Lower lobe of right lung (tissue), 2 donors: ENCODE measurements at regions not wholly inside any gene's neighbourhood (a gene's known extent, or its start where the extent isn't known, plus 50 kb on each side); places are given as distances from the start of the nearest gene placed in this dataset.

Experiments used
- ATAC-seq, 2 donors: fragments of 200-7000 bp; cut with Tn5 transposase; one replicate each; pipeline ENCODE4 v1.9.1; 2020 to 2022; ENCODE audit warnings: mild to moderate bottlenecking in 2 of 2, moderate library complexity in 2 of 2
- DNase-seq: peaks from one replicate; pipeline ENCODE4 v3.0.0-alpha.2; 2020
- H3K27ac ChIP-seq: fragments of 200-600 bp; one replicate; pipeline ENCODE4 v1.8.0; 2022
- H3K27me3 ChIP-seq: fragments of 200-600 bp; one replicate; pipeline ENCODE4 v1.8.0; 2022; ENCODE audit warnings: low read depth
- H3K36me3 ChIP-seq: fragments of 200-600 bp; one replicate; pipeline ENCODE4 v1.8.0; 2022; ENCODE audit warnings: mild to moderate bottlenecking
- H3K4me1 ChIP-seq: fragments of 200-600 bp; one replicate; pipeline ENCODE4 v1.8.0; 2022
- H3K4me3 ChIP-seq: fragments of 200-600 bp; one replicate; pipeline ENCODE4 v1.8.0; 2022; ENCODE audit warnings: mild to moderate bottlenecking
- H3K9me3 ChIP-seq: fragments of 200-600 bp; one replicate; pipeline ENCODE4 v1.8.0; 2022
- CTCF ChIP-seq: fragments of 200-600 bp; IDR thresholded peaks from one replicate; pipeline ENCODE4 v1.8.0; 2022; ENCODE audit warnings: antibody characterized with exemption, mild to moderate bottlenecking
- intact Hi-C: fragments of 100-400 bp; cut with DNase I; formaldehyde crosslinking; loops from one replicate; pipeline ENCODE4 v1.11.0; 2022
- donor health status: DM: no; HTN: yes; CAD: no; lungs with severe emphysema.

DNA sequence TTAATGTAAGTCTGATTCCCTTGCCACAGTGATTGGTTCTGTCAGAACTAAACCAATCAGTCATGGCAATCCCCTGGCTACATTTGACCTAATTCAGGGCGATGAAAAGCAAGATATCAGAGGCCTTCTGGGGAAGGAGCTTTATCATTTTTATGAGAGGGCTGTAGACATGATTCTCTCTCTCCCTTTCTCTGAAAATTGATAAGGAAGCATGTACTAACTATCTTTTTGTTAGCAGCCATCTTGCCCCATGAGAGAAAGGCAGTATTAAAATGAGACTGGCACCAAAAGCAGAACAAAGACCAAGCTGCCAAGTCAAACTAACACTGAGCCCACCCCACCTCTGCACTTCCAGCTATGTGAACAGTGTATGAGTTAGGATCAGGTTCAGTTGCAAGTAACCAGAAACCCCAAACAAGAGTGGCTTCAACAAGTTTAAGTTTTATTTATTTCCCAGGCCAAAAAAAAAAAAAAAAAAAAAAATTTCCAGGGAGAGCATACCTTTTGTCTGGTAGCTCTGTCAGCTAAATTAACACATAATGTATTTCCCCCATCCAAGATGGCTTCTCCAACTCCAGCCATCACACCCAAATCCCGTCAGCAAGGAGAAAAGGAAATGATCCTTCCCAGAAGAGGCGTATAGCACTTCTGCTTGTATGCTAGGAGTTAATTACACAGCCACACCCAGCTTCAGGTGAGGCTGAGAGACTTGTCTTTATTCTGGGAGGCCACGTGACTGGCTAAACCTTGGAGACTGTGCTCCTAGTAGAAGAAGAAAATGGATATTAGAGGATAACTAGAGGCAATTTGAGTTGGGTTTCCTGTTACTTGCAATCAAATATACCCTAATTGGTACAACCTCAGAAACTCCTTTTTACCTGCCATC is 105.8 kb upstream of the RALGPS2 start:
- TF ChIP-seq CTCF: no peak
- Histone ChIP-seq H3K36me3 (no peaks in the 10 kb centered on the region), H3K9me3 (no peaks in the 10 kb centered on the region), H3K4me3 (no peak overlapping the region), H3K4me1 (no peaks in the 10 kb centered on the region), H3K27me3 (no peaks in the 10 kb centered on the region), H3K27ac (no peak overlapping the region)
- no peak for DNase-seq
- ATAC-seq: no peak
- intact Hi-C loops: no loop called here

- DNase-seq: no peak
- Histone ChIP-seq H3K27ac (no peak overlapping the region), H3K36me3 (no peaks in the 10 kb centered on the region), H3K4me1 (no peaks in the 10 kb centered on the region), H3K27me3 (no peaks in the 10 kb centered on the region), H3K4me3 (no peak overlapping the region), H3K9me3 (no peaks in the 10 kb centered on the region)
- intact Hi-C loops: no loop called here
- no peak for ATAC-seq
- no peak for TF ChIP-seq CTCF
Observed at GRCh38 chr1:178620584-178621475, 104.2 kb upstream of the RALGPS2 start.

DNA sequence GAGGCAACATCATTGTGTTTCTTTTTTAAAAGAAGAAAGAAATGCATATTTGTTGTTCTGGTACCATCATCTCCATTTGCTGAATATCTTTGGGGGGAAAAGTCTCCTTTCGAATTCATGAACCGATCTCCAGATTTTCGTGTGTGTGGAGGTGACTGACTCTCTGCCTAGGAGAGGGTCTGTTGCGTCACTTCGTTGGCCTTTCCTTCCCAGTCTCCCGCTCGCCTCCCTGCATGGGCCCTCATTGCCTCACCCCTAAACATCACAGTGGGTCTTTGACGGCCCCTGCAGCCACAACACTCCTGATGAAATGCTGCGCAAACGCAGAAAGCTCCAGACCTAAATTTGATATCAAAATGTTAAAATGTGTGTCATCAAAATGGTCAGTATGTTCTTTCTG is 103.2 kb upstream of the RALGPS2 start:
- H3K4me1 ChIP-seq: no peaks in the 10 kb centered on the region
- no peak for TF ChIP-seq CTCF
- intact Hi-C loops: no loop called here
- no peak for ATAC-seq
- H3K36me3 ChIP-seq: no peaks in the 10 kb centered on the region
- H3K27ac ChIP-seq: no peak overlapping the region
- H3K4me3 ChIP-seq: no peak overlapping the region
- no peak for DNase-seq
- H3K9me3 ChIP-seq: no peaks in the 10 kb centered on the region
- no peaks in the 10 kb centered on the region for H3K27me3 ChIP-seq

DNA sequence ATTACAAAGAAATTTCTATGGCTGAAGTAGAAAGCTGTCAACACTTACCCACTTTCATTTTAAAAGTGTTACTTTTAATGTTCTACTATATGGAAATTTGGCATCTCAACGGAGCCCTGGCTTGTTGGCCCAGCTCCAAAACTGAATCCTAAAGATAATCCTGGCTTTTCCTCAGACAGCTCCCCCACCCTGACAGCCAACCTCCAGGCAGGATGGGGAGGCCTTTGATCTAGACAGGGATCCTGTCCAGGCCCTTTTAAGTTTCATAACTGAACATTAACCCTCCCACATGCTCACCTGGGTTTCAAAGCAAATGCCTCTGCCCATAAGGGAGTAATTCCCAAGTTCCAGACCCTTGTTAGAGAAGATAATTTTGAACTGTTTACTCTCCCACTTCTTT is 99.3 kb upstream of the RALGPS2 start:
- DNase-seq (no peak), ATAC-seq (no peak)
- Histone ChIP-seq H3K27me3 (no peaks in the 10 kb centered on the region), H3K36me3 (no peaks in the 10 kb centered on the region), H3K27ac (no peak overlapping the region), H3K9me3 (no peaks in the 10 kb centered on the region), H3K4me1 (no peaks in the 10 kb centered on the region), H3K4me3 (no peak overlapping the region)
- intact Hi-C loops: no loop called here
- no peak for TF ChIP-seq CTCF

GRCh38 chr1:178627037-178627436 is 98.0 kb upstream of the RALGPS2 start:
- H3K36me3 ChIP-seq: no peaks in the 10 kb centered on the region
- H3K9me3 ChIP-seq: no peaks in the 10 kb centered on the region
- DNase-seq (no peak), ATAC-seq (no peak)
- no peak overlapping the region for H3K27ac ChIP-seq
- H3K4me1 ChIP-seq: no peaks in the 10 kb centered on the region
- no peaks in the 10 kb centered on the region for H3K27me3 ChIP-seq
- no peak overlapping the region for H3K4me3 ChIP-seq
- intact Hi-C loops: no loop called here
- TF ChIP-seq CTCF: no peak
